TTC549 (cell line): ENCODE measurements at regions not wholly inside any gene's neighbourhood (a gene's known extent, or its start where the extent isn't known, plus 50 kb on each side); places are given as distances from the start of the nearest gene placed in this dataset.

Experiments
- FAIRE-seq: peaks from 2 replicates; lab custom pipeline; 2012; peaks lifted over from hg19 to GRCh38; lab: Jason Lieb, UNC

DNA sequence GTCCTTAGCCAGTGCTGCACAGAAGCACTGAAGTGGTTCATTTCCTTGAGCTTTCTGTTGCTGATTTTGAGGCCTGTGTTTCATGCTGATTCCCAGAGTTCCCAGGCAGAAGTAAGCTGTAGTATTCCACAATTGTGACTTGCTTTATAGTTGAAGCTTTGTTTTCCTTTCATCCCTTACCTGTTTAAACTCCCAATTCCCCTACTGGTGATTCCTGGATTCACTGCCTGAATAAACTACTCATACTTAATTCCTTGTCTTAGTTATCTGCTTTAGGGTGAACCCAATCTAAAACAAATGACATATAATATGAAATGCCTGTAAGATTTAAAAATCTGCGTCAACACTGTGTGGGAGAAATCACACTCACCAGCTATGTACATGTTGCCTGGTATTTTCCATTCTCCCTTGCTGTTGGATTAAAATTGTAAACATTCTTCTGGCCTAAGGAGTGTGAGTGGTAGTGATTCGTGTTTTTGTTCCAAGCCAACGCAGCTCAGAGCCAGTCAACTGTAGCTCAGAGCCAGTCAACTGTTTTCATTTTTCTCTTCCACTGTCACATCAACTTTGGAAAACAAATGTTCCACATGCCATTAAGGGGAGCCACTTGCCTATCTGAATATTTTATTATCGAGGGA is 879.4 kb downstream of the MRPL39 start:
- FAIRE-seq = no peak

DNA sequence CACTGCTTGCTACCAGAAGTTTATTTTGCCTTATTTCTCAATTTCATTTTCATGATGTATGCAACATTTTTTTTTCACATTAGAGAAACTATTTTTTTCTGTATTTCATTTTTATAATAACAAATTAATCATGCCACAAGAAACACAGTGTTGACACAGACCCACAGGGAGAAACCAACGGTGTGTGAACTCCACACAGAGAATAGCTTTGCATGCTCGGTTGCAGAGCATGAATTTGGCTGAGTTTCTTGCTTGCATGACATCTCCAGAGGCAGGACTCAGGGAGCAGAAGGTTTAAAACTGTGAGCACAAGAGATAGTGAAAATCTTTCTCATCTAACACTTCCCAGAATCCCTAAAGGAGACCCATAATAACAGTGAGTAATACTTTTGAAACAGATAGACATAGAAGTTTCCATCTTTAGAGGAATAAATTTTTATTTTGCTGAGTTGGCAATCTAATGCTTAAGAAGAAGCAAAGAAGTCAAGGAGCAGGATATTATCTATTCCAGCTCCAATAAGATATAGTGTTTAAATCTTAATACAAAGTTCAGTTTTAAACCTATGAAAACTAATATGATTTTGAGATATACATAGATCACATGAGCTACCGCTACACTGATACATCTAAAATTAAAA is 890.9 kb downstream of the MRPL39 start:
- no peak for FAIRE-seq

DNA sequence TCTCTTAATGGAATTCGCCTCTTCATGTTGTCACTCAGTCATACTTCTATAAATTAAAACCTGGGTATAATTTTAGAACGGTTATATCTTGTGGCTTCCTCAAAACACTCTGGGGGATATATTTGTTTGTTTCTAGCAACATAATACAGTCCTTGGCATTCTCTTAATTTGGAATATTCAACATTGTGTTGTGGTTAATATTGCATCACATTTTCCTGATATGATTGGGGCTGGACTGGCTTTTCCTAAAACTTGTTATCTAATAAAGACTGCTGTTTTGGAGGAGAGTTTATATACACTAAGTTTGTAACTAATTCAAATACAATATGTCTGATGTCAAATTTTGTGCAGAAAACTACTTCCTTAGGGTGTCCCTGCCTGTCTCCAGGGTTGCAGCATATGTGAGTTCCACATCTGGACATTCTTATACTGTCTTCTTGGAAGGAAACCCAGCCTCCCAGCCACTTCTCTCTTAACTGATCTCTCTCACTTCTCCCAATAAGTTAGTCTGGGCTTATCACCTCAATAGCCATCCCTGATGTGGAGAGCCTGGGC is 892.6 kb downstream of the MRPL39 start:
- FAIRE-seq = no peak

DNA sequence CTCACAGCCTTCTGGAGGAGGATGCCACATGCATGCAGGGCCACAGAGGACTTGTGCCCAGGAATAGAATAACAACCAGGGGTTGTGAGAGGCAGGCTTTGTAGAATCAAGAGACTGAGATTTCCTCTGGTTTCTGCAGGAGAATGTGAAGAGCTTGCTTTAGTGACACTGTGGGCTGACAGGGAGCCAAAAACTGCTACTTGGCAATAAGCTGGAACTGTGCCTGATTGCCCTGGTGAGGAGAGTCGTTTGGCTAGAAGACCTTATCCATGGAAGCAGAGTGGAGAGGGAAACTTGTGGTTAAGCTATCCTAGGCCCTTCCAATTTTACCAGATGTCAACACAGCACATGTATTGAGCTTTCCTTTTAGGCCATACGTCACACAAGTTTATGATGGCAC is 902.1 kb downstream of the MRPL39 start:
- FAIRE-seq = no peak

DNA sequence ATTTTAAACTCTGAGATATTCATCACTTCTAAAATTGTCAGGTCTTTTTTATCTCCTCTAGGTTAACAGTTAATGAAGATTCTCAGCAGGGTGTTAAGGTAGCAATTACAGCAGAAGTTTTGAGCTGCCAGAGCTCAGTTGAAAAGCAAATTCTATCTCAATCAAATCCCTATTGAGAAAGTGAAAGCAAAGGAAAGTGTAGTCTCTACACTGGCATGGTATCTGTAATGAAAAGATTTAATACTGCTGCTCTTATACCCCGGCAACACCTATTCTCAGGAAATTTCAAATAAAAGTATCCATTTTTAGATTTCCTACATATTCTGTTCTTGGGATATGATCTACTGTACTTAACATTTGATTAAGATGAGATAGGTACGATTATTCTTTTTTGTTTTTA is 913.5 kb downstream of the MRPL39 start:
- FAIRE-seq = no peak

DNA sequence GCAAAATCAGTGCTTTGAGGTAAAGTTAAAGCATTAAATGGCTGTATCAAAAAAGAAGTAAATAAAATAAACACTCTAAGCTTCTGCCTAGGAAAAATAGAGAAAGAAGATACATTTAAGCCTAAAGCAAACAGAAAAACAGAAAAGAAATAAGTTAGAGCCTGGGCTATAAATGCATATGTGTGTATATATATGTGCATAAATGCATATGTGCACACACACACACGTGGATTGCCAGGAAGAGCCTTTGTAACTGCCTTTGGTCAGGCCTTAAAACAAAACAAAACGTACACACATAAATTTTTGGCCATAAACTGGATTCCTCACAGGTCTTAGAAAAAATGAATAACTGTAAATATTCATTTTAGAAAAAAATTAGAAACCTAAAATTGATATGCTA is 925.8 kb downstream of the MRPL39 start:
- no peak for FAIRE-seq

DNA sequence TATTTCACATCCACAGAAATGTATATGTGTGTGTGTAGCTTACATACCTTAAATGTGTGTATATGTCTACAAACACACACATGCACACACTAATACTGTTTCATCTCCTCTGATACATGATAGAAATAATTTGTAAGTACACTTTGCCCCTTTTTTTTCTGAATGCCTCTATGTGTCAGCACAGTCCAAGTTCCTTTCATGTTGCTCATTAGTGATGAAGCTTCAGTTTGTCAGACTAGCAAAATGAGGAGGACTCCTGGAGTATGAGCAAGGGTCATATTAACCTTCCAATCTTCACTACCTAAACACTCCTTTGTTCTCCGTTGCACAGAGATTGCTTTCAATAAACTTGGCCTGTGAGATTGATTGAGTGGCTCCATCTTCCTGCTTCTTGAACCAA is 935.4 kb downstream of the MRPL39 start:
- FAIRE-seq = no peak

DNA sequence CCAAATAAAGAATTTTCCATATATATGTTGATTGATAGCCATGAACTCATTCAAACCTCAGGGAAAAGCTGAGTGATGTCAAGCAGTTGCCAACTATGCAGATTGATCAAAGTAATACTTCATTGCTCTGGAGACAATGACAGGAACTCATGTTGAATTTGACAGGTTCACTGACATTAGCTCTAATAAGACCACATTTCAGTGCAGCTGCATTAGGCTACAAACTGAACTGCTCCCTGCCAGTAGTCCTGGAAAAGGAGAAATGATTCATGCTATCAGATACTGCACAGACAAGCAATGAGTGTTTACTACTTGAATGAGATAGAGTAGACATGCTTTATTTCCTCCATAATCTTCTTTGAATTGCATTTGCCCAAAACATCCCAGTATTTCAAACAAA is 948.4 kb downstream of the MRPL39 start:
- no peak for FAIRE-seq

DNA sequence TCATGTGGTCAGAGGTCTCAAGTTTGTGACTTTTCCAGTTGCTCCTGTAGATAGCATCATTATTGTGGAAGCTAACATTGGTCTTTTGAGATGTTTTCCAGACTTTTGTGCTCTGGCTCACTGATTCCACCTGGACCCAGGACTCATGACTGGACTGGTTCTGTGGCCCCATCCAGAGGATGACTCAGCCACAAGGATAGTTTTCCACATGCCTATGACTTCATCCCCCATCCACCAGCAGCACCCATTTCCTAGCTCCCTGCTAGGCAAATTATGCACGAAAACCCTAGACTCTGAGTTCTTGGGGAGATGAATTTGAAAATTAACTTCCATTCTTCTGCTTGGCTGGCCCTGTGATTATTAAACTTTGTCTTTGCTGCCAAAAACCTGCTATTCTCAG is 949.3 kb downstream of the MRPL39 start:
- FAIRE-seq = no peak

DNA sequence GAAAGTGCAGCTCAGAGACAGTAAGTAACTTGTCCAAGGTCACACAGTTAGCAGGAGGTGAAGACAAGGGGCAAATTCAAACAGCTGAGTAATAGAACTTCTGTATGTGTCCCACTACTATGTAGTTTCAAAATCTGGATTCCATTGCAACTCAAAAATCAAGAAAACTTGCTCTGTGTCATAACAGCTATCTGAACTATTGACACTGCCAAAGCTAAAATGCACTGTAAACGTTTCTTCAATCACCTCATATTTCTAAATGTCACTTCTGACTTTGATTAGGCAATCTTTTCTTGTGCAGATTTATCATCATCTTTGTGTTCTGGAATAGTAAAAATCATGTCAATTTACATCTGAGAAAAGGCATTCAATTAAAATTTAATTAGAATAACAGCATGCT is 957.6 kb downstream of the MRPL39 start:
- no peak for FAIRE-seq

DNA sequence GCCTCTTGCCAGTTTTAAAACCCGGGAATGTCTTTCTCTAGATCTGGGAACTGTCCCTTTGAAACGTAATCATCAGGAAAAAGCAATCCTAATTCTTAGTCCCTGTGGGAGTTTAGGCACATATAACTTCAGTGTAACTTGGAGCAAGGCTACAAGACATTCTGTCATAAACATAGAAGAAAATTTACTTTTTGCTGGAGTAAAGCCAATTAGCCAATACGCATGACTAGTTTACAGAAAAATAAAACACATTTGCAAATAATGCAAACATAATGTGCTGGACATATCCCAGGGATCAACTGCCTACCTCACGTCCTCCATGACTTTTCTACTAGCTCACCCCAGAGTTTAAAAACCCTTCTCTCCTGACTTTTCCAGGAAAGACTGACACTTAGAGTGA is 970.6 kb downstream of the MRPL39 start:
- no peak for FAIRE-seq

DNA sequence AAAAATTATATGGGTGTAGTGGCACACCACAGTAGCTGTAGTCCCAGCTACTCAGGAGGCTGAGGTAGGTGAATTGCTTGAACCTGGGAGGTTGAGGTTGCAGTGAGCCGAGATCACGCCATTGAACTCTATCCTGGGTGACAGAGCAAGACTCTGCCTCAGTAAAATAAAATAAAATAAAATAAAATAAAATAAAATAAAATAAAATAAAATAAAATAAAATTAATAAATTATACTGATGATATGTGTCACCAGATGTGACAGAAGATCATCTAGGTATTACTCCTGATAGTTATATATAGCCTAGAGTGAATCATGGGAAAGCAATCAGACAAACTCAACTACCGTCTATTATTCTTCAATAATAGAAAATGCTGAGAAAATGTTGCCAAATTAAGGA is 972.5 kb downstream of the MRPL39 start:
- no peak for FAIRE-seq

DNA sequence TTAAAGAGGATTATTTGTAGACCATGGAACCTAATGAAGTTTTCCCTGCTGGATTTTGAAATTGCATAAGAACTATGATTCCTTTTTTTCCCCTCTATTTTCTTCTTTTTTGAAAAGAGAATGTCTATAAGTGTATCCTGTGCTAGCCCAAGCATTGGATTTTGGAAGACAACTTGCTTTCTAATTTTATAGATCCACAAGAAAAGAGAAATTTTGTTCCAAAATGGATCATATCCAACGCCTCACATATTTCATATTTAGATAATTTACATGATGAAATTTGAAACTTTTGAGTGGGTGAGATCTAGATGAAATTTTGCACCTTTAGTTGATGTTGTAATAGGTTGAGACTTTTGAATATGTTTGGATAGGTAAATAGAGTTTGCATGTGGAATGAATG is 978.7 kb downstream of the MRPL39 start:
- FAIRE-seq = no peak

DNA sequence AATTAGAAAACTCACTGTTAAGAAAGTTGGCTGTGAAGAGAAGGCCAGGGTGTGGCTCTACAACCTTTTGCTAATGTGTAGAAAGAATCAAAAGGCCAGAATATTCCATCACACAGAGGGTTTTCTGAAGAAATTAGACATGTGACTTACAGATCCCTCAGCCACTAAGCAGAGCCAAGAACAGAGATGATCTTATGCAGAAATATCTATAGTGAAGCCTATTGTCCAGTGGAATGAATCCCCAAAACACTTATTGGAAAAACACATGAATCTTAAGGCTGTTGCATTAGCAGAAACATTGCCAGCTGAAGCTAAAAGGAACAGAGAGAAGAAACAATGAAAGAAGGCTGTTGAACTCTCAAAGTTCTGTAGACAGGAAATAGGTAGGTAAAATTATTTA is 979.2 kb downstream of the MRPL39 start:
- no peak for FAIRE-seq

DNA sequence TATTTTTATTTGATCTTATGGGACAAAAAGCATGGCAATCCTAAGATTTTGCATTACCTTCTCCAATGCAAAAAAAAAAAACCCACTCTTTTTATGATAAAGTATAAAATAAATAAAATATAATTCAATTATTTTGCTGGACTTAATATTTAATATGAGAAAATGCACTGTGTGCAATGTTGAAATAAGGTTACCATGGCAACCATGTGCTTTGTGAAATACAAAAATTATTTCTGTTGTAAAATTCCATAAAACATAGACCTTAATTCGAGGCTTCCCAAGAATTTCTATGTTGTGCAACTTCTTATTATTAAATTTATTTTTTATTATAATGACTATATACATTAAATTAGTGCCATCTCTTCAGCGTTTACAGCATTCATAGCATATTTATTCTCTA is 989.5 kb downstream of the MRPL39 start:
- no peak for FAIRE-seq

DNA sequence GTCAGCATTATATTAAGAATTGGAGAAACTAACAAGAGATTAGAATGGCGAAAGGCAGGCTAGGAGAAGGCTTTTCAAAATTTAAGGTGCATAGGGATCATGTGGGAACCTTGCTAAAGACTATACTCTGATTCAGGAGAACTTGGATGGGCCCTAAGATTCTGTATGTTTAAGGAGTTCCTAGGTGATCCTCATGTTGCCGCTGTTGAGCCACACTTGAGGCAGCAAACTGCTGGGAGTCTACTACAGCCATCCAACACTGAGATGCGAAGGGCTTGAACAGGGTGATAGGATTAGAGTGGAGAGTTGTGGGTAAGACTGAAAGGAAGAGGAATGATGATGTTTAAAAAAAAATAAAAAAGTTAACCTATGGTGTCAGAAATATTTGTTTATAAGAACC is 1013.2 kb downstream of the MRPL39 start:
- no peak for FAIRE-seq

DNA sequence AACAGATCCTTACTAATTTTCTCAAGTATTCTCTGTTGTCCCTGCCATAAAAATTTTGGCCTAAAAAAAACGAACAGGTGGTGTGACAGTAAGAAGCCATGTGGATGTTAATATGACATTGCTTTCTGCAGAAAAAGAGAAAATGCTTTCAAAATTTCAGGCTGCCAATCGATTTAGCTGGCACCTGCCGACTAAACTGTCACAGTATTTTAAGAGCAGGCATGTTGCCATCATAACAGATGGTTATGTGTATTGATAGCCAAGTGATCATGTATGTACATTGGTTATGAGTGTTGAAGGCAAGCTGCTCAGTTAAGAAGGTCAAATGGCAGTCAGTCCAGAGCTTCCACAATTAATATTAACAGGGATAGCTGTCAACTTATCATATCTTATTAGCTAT is 1017.0 kb downstream of the MRPL39 start:
- no peak for FAIRE-seq

DNA sequence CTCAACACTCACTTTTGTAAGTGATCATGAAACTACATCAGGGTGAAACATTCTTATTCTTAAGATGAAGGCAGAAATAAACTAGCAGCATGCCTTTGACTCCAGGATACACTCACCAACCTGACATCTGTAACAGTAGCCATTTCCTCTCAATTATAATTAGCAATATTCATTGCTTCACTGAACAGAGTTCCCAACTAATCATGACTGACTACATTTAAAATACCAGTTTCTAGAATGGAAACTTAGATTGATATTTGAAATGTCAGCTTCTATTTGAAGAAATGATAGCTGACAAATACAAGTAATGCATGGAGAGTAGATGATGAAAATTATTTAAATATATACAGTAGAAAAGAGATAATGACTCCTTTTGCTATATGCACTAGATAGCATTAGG is 1023.8 kb downstream of the MRPL39 start:
- FAIRE-seq = no peak

DNA sequence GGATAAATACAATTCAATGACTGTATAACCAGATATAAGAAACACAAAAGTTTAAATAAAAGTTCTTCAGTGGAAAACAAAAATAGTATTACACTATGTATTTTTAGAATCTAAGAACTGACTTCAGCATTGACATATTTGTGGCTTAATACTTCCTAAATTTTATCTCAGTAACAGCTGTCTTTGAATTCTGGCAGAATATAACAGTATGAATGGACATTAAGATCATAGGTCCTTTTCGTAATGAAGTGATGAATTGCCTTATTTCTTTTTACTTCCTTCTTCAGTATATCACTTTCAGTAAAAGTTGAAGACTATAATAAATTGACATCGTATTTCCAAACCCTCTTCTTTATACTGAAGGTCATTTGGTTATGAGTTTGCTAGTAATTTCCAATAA is 1030.0 kb downstream of the MRPL39 start:
- no peak for FAIRE-seq

DNA sequence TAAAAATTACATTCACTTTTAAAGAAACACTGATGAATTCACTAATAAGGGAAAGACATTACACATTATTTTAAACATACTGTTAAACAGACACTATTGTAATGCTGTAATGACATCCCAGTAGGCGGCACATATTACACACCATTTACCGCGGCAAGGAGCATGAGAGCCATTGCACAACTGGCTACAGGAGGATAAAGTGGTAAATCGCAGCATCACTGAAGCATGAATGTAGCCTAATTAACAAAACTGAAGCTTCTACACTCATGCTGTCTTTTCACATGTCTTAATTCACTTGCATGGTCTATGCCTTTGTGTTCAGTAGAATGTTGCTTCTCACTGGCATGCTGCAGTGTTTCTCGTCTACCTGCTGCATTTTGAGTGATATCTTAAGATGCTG is 1046.0 kb downstream of the MRPL39 start:
- no peak for FAIRE-seq

DNA sequence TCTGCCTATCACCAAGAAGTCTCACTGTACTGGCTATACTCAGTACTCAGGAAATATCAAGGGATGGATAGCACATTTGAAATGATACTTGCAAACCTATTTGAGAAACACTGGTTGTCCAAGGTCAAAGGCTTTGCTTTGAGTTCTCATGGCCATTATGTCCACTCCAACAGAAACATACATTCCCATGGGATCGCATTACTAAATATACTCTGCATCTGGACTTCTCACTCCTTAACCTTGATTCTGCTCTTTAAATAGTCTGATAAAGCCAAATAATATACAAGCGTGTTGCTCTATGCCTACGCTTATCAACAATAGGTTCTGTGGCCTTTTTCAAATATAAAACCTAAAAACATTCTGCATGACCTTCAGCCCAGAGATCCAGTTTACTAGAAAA is 1054.8 kb downstream of the MRPL39 start:
- no peak for FAIRE-seq

DNA sequence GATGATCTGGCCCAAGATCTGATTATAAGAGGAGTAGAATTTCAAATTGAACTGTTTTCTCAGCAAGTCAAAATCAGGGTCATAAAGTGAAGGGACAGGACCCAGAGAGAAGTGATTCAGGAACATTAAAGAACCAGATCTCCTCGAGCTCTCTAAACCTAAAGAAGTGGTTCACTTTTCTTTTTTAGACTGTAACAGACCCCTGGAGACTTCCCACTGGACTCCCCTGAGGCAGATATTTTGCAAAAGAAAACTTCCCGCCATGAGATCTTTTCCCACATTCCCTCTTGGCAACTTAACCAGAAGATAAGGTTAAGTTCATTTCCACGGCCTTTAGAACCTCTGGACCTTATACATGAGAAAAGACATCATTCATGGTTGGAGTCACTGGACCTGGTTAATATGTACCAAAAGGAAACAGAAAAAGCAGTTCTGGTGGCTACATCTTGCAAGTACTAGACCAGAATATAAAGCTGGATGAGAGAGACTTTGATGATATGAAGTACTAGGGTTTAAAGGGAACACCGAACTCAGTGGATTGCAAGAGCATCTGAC is 1061.4 kb downstream of the MRPL39 start:
- FAIRE-seq = no peak

DNA sequence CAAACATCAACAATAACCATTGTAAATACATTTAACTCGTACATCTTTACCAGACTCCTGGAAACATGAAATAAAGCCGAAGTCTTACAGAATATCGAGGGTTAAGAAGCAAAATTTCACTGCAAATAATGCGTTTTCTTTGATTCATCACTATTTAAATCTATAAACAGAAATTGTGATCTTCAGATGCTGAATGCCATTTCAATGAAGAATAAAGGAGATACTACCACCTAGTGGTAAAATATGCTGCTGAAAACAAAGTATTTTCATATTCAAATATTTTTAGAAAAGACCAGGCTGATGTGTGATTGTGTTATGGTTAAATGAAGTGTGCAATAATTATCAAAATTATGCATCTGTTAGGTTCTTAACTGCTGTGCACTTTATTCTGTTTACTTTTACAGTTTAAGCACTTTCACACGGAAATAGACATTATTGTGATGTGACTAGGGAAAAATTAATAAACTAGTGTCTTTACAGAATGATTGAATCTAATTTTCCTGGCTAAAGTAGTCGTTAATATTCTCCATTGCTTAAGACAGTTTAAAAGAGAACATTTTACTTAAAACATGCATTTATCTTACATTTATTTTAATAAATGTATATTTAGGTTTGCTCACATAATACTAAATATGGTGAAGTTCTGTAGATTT is 1093.1 kb downstream of the MRPL39 start:
- no peak for FAIRE-seq

DNA sequence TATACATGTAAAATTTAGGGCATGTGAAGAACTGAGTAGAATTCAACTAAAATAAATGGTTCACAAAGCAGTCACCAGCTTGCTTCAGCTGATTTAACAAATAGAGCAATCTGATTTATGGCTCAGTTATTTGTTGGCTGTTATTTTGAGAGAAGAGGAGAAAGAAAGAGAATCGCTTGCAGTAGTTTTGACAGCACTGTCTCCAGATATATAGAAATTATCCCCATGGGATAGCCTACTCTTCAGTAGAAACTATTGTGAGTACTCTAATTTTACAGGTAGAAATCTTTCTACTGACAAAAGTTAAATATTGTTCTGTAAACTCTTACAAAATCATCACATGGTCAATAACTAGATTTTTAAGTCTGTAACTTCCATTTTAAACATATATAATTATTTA is 1098.2 kb downstream of the MRPL39 start:
- FAIRE-seq = no peak
